Cardiac septum (tissue), 1 donor: ENCODE measurements at regions not wholly inside any gene's neighbourhood (a gene's known extent, or its start where the extent isn't known, plus 50 kb on each side); places are given as distances from the start of the nearest gene placed in this dataset.

Experiments
- DNase-seq: peaks from one replicate; pipeline ENCODE4 v3.0.0-alpha.2; 2020; ENCODE audit warnings: low spot score
- intact Hi-C: fragments of 100-400 bp; cut with DNase I; formaldehyde crosslinking; loops from one replicate; pipeline ENCODE4 v1.14.0; 2022
- donor health status: DM: no; HTN: no; CAD: no.

DNA sequence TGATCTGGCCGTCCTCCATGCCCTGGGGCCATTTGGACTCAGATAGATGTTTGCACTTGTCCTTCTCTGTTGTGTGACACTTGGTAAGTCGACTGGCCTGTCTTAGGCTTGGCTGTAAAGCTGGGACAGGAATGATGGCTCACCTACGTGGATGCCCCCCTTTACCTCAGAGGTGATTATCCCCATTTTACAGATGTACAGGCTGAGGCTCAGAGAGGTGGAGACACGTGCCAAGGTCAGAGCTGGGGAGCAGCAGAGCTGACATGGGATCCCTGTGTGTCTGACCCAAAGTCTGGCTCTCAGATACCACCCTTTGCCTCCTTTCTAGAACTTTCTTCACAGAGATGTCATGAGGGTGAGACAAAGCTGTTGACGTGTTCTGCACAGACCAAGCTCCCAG is 71.3 kb upstream of the CIBAR2 start:
- intact Hi-C loops, result no loop called here
- no peak for DNase-seq

DNA sequence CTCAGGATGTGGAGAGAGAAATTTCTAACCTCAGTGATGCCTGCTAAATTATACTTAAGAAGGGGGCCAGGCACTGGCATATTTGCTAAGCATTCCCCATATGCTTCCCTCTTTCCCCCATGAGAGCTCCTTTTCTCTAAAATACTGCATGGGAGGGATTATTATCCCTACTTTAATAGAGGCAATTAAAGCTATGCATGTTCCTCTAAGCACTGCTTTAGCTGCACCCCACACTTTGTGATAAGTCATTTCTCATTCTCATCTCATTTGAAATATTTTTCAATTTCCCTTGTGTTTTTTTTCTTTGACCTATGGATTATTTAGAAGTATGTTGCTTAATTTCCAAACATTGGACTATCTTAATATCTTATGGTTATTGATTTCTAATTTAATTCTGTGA is 72.1 kb upstream of the CIBAR2 start:
- no peak for DNase-seq
- intact Hi-C loops, result no loop called here

DNA sequence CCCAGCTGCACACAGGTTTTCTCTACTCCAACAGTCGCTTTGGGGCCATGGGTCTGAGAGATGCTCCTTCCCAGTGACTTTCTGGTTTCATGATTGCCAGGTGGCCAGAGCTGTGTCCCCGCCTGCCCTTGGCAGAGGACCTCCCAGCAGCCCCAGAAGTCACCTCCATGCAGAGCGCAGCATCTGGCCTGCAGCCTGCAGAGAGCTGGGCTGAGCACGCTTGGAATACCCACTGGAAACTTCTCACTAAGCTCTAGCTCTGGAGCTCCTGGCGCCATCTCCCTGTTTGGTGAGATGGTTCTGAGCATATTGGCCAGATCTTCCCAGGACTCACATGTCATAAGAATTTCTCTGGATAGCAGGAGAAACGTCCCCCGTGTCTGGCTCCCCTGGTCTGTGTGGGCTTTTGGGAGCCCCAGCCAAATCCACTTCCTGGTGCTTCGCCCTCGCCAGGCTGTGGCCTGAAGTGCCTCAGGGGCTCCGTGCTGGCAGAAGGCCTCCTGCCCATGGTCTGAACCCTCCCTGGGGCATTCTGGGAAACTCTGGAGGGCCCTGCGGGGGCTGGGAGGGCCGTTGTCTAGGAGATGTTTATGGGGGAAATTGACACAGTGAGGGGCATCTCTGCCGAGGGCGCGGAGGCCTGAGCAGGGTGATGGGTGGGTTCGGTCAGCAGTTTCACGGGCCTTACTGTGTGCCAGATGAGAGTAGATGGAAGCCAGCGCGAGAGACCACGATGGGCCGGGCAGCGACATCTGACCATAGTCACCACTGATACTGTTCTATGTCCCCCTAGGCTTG is 73.2 kb upstream of the CIBAR2 start:
- intact Hi-C loops, result loop anchor here (2.0 kb wide), 1 partner anchor 21 kb away; no protein-coding TSS in a partner anchor
- DNase-seq, result no peak

DNA sequence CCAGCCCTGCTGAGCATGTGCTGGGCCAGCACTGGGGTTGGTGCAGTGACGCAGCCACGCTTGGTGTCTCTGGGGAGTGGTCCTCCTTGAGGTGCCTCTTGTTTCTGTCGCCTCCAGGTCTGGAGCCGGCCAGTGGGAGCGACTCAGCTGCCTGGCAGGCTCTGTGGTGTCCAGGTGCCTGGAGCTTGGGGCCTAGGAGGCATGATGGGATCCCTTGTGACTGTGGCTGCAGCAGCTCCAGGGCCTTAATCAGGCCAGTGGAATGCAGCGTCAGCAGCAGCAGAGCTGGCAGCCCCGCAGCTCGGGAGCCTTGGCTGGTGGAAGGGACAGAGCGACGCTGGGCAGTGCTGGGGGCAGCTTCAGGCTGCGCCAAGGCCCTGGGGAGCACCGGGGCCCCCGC is 74.7 kb upstream of the CIBAR2 start:
- DNase-seq, result peak; percentile 83
- intact Hi-C loops, result loop anchor here (2.0 kb wide), 1 partner anchor 20 kb away; no protein-coding TSS in a partner anchor

DNA sequence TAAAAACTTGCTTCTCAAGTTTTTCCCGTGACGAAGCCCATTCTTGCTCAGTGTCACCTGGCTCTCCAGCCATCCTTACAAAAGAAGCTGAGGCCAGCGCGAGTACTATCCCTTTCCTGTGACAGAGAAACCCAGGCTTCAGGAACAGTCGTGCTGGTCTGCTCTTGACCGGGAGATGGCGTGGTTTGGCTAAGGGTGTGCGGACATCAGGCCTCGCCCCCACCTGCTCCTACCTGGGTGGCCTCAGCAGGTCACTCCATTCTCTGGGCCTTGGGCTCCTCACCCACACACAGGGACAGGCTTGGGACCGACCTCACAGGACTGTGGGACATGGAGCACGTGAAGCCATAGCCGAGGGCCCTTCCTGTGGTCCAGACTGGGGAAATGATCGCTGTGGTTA is 75.2 kb upstream of the CIBAR2 start:
- no peak for DNase-seq
- intact Hi-C loops, result loop anchor here (2.0 kb wide), 1 partner anchor 19 kb away; no protein-coding TSS in a partner anchor

DNA sequence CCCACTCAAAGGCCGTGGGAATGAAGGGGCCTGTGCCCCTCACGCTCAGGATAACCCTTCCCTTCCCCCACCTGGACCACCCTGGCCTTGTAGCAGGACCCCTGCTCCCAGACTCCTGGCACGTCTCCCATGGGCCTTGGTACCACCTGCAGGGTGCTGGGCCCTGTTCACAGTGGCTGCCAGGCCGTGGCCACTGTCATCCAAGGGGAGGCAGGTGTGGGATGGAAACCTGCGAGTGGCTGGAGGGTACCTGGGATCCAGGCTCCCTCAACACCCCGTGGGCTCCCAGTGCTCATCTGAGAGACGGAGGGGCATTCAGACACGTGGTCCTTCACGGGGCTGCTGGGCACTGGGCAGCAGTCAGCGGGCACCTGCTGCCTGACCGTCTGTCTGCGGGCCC is 75.6 kb upstream of the CIBAR2 start:
- no peak for DNase-seq
- intact Hi-C loops, result loop anchor here (2.0 kb wide), 1 partner anchor 19 kb away; no protein-coding TSS in a partner anchor

DNA sequence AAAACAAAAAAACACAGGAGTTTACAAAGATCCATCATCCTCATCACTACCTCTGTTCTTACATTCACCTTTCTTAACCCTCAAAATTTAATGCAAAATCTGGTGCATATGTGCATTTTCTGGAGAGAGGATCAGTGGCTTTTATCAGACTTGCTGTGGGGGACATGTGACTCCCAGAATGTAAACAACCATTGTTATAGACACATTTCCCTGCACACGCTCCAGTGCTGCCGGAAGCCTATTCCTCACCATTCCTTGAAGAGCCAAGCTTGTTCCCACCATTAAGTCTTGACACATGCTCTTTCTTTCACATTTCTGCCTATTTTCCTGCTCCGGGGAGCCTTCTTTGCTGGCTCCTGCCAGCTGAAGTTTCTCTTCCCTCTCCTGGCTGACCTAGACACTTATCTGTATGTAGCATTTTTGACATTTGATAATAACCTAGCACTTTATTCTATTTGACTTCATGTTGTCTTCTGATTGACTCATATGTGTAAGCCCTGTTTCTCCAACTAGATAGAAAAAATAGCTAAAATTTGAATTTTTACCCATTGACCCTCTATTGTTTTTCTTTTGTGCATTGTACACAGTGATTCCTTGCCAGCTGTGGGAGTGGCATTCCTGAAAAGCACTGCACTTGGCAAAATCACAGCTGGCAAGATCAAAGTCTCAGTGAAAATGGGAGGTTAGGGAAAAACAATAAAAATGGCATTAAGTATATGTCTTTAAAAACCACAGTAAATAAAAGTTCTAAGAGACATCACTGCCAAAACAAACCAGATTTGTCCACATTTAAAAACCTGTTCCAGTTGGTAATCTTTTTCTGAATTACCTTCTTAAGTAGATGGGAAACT is 76.8 kb upstream of the CIBAR2 start:
- DNase-seq, result no peak

DNA sequence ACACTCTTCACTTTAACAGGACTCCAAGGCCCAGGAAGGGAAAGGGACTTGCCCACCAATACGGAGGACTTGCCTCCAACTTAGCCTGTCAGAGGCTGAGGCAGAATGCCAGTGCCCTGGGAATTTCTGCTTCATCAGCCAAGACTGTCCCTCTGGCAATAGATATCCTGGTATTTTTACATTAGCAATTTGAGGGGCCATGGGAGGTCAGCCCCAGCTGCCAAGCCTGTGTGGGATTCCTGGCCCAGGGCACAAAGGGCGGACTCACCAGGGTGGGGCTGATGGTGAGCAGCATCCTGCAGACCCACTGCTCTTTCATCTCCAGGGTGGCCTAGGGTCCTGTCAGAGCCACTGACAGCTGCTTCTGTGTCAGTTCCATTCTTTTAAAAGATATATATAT is 78.3 kb upstream of the CIBAR2 start:
- no peak for DNase-seq
- intact Hi-C loops, result no loop called here

More for the DNA sequence above, 76.8 kb upstream of the CIBAR2 start:
- intact Hi-C loops, result no loop called here

DNA sequence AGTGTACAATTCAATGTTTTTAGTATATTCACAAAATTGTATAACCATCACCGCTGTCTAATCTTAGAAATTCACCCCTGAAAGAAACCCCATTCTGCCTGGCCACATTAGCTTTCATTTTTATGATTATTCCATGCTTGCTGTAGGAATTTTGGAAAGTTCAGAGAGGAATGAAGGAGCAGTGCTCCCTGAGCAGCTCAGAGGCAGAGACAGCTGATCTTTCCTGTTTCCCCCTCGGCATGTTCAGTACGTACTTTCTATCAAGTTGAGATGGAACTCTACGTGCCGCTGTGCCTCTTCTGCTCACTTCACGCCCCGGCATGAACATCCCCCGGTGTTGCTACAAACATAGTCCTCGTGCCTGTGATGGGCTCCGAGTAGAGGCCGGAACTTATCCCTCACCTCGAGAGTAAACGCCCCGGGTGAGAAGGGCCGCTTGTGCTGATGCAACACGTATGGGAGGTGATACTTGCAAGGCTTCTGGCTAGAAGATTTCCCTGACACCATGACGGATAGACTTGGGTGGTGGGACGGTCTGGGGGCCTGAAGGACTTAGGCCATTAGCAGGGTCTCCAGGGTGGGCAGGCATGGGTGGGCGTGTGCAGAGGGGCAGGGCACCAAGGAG is 79.2 kb upstream of the CIBAR2 start:
- intact Hi-C loops, result no loop called here
- no peak for DNase-seq

DNA sequence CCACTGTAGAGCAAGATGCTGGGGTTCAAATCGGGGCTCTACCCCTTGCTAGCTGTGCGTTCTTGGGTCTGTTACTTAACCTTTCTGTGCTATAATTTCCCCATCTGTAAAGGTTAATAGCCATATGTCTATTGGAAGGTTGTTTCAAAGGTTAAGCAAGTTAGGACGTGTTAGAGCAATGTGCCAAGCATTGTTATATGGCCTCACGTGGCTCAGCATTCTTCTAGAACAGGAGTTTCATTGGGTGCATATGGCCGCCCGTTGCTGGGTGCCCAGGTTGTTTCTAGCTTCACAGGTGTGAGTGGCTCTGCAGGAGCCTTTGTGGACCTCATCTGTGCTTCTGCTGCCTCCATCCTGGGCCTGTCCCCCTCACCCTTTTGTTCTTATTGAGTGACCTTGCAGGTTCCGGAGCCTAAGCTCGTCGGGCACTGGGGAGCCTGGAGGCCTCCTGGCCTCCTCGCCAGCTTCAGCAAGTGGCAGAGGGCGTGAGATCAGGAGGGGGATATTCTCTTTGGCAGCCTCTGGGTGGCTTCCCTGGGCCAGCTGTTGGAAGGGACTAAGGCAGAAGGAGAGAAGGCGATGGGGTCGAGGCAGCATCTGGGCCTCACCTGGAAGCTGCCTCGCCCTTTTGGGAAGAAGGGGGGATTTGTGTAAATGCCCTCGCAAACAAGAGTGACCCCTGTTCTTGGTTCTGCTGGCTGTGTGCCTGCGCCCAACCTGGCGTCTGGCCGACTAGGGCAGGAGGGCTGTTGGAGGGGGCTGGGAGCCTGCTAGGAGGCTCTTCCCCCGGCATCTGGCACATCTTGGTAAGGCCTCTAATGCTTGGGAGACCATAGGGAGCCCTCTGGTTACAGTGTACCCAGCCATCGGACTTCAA is 80.2 kb upstream of the CIBAR2 start:
- DNase-seq, result no peak
- intact Hi-C loops, result no loop called here

DNA sequence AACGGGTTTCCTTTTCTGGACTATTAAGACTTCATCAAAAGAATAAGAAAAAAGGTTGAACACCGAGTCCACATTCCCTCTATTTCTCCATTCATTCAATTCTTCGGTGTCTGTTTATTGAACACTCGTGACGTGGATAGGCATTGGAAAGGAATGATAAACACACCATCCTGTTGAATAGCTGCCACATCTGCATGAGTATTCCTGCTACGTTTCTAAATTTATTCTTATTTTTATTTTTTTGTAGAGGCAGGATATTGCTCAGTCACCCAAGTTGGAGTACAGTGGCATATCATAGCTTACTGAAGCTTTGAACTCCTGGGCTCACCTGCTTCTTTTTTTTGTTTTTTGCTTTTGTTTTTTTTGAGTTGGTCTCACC is 80.8 kb upstream of the CIBAR2 start:
- intact Hi-C loops, result no loop called here
- DNase-seq, result no peak

DNA sequence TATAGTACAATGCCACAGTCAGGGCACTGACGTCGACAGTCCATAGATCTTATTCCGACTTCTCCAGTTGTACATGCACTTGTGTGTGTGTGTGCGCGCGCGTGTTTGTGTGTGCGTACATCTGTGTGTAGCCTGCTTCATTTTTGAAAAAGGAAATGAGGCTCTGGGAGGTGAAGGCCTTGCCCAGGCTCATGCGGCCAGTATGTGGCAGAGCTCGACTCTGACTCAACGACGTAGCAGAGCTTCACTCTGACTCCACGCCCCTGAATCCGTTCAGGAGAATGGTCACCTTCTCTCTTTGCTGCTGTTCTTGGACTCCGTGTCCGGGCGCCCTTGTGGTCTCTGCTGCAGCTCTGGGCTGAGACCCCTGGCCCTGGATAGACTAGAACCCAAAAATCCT is 81.6 kb upstream of the CIBAR2 start:
- intact Hi-C loops, result no loop called here
- DNase-seq, result no peak

DNA sequence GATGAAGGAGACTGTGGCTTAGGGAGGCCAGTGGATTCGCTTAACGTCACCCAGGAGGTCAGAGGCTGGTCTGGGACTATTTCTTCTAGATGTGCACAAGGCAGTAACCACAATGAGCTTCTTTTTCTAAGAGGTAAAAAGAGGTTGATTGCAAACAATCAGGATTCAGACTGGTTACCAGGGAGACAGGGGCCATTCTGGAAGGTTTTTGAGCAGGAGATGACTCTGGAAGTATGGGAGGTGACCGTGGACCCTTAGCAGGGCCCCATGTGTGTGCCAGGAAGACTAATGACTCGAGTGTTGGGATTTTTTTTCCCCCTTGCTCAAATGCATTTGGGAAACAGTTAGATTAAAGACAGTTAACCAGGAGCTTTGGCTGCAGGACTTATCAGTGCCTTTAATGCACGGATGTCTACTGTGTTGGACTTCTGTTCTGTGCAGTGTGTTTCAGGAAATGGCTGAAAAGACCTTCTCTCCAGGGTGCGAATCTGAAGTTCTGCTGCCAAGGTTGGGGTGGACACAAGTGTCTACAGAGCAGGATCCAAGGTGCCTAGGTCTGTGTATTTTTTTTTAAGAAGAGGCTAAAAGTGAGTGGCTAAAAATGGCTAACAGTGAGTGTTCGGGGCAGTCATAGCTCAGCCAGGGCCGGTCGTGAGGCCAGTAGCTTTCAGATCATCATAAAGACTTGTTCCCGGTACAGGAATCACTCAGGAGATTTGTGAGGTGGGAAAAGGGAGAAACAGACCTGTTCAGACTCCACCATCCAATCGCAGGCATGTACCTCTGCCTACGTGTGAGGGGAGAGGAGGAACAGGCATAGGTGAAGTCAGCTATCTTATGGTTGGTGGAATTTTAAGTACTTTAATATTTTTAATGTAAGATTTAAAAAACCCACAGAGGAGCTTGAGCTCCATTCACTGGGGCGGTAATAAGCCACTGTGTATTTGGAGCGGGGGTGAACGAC is 82.3 kb upstream of the CIBAR2 start:
- intact Hi-C loops, result no loop called here
- DNase-seq, result no peak

DNA sequence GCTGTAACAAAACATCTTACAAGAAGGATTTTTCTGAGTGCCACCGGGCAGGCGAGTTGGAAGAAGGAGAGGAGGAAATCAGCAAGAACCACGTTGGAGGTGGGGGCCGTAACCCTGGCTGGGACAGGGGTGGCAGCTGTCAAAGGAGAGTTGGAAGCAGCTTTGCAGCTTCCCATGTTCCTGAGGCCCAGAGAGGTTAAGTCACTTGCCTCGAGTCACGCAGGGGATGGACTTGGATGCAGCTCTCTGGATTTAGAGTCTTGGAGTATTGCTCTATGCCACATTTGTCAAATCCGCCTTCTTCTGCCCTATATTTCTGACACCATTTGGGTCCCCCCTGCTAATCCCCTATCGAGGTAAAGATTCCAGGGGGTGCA is 83.0 kb upstream of the CIBAR2 start:
- intact Hi-C loops, result no loop called here

DNA sequence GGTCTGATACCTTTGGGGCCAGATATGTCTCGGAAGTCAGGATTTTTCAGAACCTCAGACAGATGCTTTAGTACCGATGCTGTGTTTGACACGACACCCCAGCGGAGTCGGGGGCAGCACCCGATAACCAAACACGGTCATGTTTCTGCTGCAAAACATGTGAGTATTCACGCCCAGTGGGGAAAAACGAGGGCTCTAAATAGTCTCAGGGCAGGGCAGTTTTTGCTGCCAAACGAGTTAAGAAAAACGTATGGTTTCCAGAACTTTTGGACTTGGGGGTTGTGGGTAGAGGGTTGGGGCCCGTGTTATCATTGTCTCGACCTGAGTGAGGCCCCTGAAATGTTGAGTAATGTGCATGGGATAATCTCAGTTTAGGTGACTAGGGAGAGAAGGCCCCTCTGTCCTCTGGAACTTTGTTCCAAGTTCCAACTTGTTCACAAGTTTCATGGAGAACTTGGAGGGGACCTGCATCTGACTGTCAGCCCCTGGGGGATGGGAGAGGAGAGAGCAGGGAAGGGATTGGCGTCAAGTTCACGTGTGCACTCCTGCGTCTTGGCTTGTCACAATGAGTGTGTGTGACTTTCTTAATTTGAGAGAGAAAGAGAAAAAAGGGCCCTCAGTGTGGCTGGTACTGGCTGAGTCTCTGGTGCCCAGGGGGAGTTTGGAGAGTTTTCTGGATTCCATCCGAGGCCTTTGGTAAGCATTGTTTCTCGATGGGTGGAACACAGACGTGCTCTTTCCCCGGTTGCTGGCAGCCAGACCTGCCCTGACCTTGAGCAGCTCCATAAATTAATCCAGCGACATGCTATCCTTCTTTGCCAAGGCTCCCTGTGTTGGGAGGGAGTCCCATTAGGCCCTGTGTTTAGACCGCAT is 83.9 kb upstream of the CIBAR2 start:
- intact Hi-C loops, result no loop called here
- no peak for DNase-seq

More for the DNA sequence above, 83.0 kb upstream of the CIBAR2 start:
- no peak for DNase-seq

DNA sequence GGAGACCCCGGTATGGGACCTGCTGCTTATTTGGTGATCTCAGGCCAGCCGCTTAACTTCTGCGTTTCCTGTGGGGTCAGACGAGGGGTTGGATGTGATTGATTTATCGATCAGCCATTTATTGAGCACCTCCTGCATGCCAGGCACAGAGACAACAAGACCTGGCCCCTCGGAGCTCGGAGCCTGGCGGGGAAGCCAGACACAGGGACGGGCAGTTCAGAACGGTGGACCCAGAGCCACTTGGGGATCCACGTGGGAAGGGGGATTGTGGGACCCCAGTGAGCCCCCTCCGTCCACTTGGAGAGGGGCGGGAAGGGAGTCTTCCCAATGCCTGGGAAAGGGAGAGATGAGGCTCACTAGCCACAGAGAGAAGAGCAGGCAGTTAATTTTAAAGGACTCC is 84.7 kb upstream of the CIBAR2 start:
- no peak for DNase-seq
- intact Hi-C loops, result no loop called here
